GM12864 (cell line): ENCODE measurements at regions not wholly inside any gene's neighbourhood (a gene's known extent, or its start where the extent isn't known, plus 50 kb on each side); places are given as distances from the start of the nearest gene placed in this dataset.

Experiments
- DNase-seq: peaks from one replicate; pipeline ENCODE4 v3.0.0-alpha.2; 2011; ENCODE audit warnings: low read depth
- H3K4me3 ChIP-seq: 2 replicates; pipeline ENCODE4 v1.5.1; 2011; ENCODE audit warnings: mild to moderate bottlenecking, low read depth, low read length, control low read depth
- CTCF ChIP-seq: IDR thresholded peaks from 2 replicates; pipeline ENCODE4 v1.5.1; 2011; ENCODE audit warnings: low read depth, mild to moderate bottlenecking, moderate library complexity, low read length, control low read depth, inconsistent platforms; ENCODE audit errors: missing control alignments

GRCh38 chr7:156515911-156516790, 124.4 kb upstream of the RNF32 start:
- TF ChIP-seq CTCF, result no peak
- DNase-seq, result no peak
- H3K4me3 ChIP-seq, result no peak overlapping the region

GRCh38 chr7:156514851-156515250, 125.7 kb upstream of the RNF32 start:
- no peak for DNase-seq
- TF ChIP-seq CTCF, result no peak
- no peak overlapping the region for H3K4me3 ChIP-seq

- TF ChIP-seq CTCF, result no peak
- DNase-seq, result no peak
These were observed 129.1 kb upstream of the RNF32 start for GRCh38 chr7:156511426-156511825.

GRCh38 chr7:156510966-156511365, 129.6 kb upstream of the RNF32 start:
- no peak for TF ChIP-seq CTCF
- DNase-seq, result no peak

More at GRCh38 chr7:156511426-156511825, 129.1 kb upstream of the RNF32 start:
- H3K4me3 ChIP-seq, result no peak overlapping the region

GRCh38 chr7:156509216-156509615, 131.4 kb upstream of the RNF32 start:
- no peak for DNase-seq
- no peak overlapping the region for H3K4me3 ChIP-seq
- TF ChIP-seq CTCF, result no peak

More at GRCh38 chr7:156510966-156511365, 129.6 kb upstream of the RNF32 start:
- H3K4me3 ChIP-seq, result no peak overlapping the region

- DNase-seq, result no peak
- TF ChIP-seq CTCF, result no peak
- no peak overlapping the region for H3K4me3 ChIP-seq
These were observed 134.7 kb upstream of the RNF32 start for GRCh38 chr7:156505876-156506275.
